ENCODE measurements at regions not wholly inside any gene's neighbourhood (a gene's known extent, or its start where the extent isn't known, plus 50 kb on each side); places are given as distances from the start of the nearest gene placed in this dataset.

GRCh38 chr11:20283475-20283874, 80.0 kb upstream of the HTATIP2 start:
- no peak overlapping the region for H3K27ac ChIP-seq (ENCODE audit: low read depth, low read length)
- no peaks in the 10 kb centered on the region for H3K9me3 ChIP-seq (ENCODE audit: insufficient read depth, low read length)
- H3K36me3 ChIP-seq (ENCODE audit: low read length) = no peaks in the 10 kb centered on the region
- no peak overlapping the region for H3K9ac ChIP-seq (ENCODE audit: low read length)
- no peak for TF ChIP-seq EZH2phosphoT487 (conservative IDR thresholded peaks at IDR 0.05; ENCODE audit: low read length)
- no peak for TF ChIP-seq CTCF (IDR thresholded peaks at IDR 0.05; ENCODE audit: insufficient read depth, low read length, poor library complexity, severe bottlenecking)
- no peaks in the 10 kb centered on the region for H3K79me2 ChIP-seq (ENCODE audit: insufficient read depth, low read length)
- no peak overlapping the region for H2AFZ ChIP-seq (ENCODE audit: low read depth, low read length, severe bottlenecking)
- H3K4me2 ChIP-seq (ENCODE audit: low read depth, low read length, poor library complexity, severe bottlenecking) = no peak overlapping the region
- H4K20me1 ChIP-seq (ENCODE audit: low read depth, low read length) = no peaks in the 10 kb centered on the region
- no peak overlapping the region for H3K4me3 ChIP-seq (ENCODE audit: insufficient read depth, low read length, poor library complexity, severe bottlenecking)
- H3K9me2 ChIP-seq (replicated peaks; ENCODE audit: insufficient read depth, low read length) = no peaks in the 10 kb centered on the region
- no peaks in the 10 kb centered on the region for H3K27me3 ChIP-seq (ENCODE audit: low read length)
- H3F3A ChIP-seq (ENCODE audit: insufficient read depth) = no peaks in the 10 kb centered on the region

GRCh38 chr11:20278727-20279126, 84.8 kb upstream of the HTATIP2 start:
- TF ChIP-seq EZH2phosphoT487 (conservative IDR thresholded peaks at IDR 0.05; ENCODE audit: low read length) (no peak), CTCF (IDR thresholded peaks at IDR 0.05; ENCODE audit: insufficient read depth, low read length, poor library complexity, severe bottlenecking) (no peak)
- Histone ChIP-seq H3K27ac (ENCODE audit: low read depth, low read length) (no peak overlapping the region), H3K9me2 (replicated peaks; ENCODE audit: insufficient read depth, low read length) (no peaks in the 10 kb centered on the region), H3K9ac (ENCODE audit: low read length) (no peak overlapping the region), H3K4me3 (ENCODE audit: insufficient read depth, low read length, poor library complexity, severe bottlenecking) (no peak overlapping the region), H3K9me3 (ENCODE audit: insufficient read depth, low read length) (no peaks in the 10 kb centered on the region), H3K27me3 (ENCODE audit: low read length) (no peaks in the 10 kb centered on the region), H3F3A (ENCODE audit: insufficient read depth) (no peaks in the 10 kb centered on the region), H2AFZ (ENCODE audit: low read depth, low read length, severe bottlenecking) (no peak overlapping the region), H4K20me1 (ENCODE audit: low read depth, low read length) (no peaks in the 10 kb centered on the region), H3K36me3 (ENCODE audit: low read length) (no peaks in the 10 kb centered on the region), H3K4me2 (ENCODE audit: low read depth, low read length, poor library complexity, severe bottlenecking) (no peak overlapping the region), H3K79me2 (ENCODE audit: insufficient read depth, low read length) (no peaks in the 10 kb centered on the region)

GRCh38 chr11:20277014-20277413, 86.5 kb upstream of the HTATIP2 start:
- Histone ChIP-seq H3K36me3 (ENCODE audit: low read length) (no peaks in the 10 kb centered on the region), H3K79me2 (ENCODE audit: insufficient read depth, low read length) (no peaks in the 10 kb centered on the region), H3K4me2 (ENCODE audit: low read depth, low read length, poor library complexity, severe bottlenecking) (no peak overlapping the region), H3F3A (ENCODE audit: insufficient read depth) (no peaks in the 10 kb centered on the region), H3K27ac (ENCODE audit: low read depth, low read length) (no peak overlapping the region), H3K9ac (ENCODE audit: low read length) (no peak overlapping the region), H3K27me3 (ENCODE audit: low read length) (no peaks in the 10 kb centered on the region), H3K4me3 (ENCODE audit: insufficient read depth, low read length, poor library complexity, severe bottlenecking) (no peak overlapping the region), H3K9me2 (replicated peaks; ENCODE audit: insufficient read depth, low read length) (no peaks in the 10 kb centered on the region), H2AFZ (ENCODE audit: low read depth, low read length, severe bottlenecking) (no peak overlapping the region), H4K20me1 (ENCODE audit: low read depth, low read length) (no peaks in the 10 kb centered on the region), H3K9me3 (ENCODE audit: insufficient read depth, low read length) (no peaks in the 10 kb centered on the region)
- no peak for TF ChIP-seq EZH2phosphoT487 (conservative IDR thresholded peaks at IDR 0.05; ENCODE audit: low read length)
- no peak for TF ChIP-seq CTCF (IDR thresholded peaks at IDR 0.05; ENCODE audit: insufficient read depth, low read length, poor library complexity, severe bottlenecking)
